ENCODE measurements at regions not wholly inside any gene's neighbourhood (a gene's known extent, or its start where the extent isn't known, plus 50 kb on each side); places are given as distances from the start of the nearest gene placed in this dataset.

GRCh38 chr1:162928141-162928540, 67.2 kb upstream of the CCDC190 start:
- CTCF ChIA-PET, result no interaction called here
- no peak overlapping the region for H3K27ac ChIP-seq (ENCODE audit: low read depth, low read length)
- H3K4me3 ChIP-seq (ENCODE audit: low read depth, low read length), result no peak overlapping the region
- DNase-seq (ENCODE audit: low read depth, low spot score), result no peak
- H3K27me3 ChIP-seq (ENCODE audit: control insufficient read depth, insufficient read depth, low read length), result no peaks in the 10 kb centered on the region
- no peaks in the 10 kb centered on the region for H3K9me3 ChIP-seq (ENCODE audit: control insufficient read depth, insufficient read depth, low read length)
- TF ChIP-seq, protein P1, sequence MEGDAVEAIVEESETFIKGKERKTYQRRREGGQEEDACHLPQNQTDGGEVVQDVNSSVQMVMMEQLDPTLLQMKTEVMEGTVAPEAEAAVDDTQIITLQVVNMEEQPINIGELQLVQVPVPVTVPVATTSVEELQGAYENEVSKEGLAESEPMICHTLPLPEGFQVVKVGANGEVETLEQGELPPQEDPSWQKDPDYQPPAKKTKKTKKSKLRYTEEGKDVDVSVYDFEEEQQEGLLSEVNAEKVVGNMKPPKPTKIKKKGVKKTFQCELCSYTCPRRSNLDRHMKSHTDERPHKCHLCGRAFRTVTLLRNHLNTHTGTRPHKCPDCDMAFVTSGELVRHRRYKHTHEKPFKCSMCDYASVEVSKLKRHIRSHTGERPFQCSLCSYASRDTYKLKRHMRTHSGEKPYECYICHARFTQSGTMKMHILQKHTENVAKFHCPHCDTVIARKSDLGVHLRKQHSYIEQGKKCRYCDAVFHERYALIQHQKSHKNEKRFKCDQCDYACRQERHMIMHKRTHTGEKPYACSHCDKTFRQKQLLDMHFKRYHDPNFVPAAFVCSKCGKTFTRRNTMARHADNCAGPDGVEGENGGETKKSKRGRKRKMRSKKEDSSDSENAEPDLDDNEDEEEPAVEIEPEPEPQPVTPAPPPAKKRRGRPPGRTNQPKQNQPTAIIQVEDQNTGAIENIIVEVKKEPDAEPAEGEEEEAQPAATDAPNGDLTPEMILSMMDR (IDR thresholded peaks at IDR 0.05; ENCODE audit: low read depth, low read length), result no peak
- POLR2A ChIA-PET, result no interaction called here

- CTCF ChIA-PET, result no interaction called here
- no peak overlapping the region for H3K4me3 ChIP-seq (ENCODE audit: low read depth, low read length)
- no peaks in the 10 kb centered on the region for H3K9me3 ChIP-seq (ENCODE audit: control insufficient read depth, insufficient read depth, low read length)
- DNase-seq (ENCODE audit: low read depth, low spot score), result no peak
- no peak overlapping the region for H3K27ac ChIP-seq (ENCODE audit: low read depth, low read length)
- no peaks in the 10 kb centered on the region for H3K27me3 ChIP-seq (ENCODE audit: control insufficient read depth, insufficient read depth, low read length)
- POLR2A ChIA-PET, result no interaction called here
- TF ChIP-seq, protein P1 (IDR thresholded peaks at IDR 0.05; ENCODE audit: low read depth, low read length), result no peak
Measured at GRCh38 chr1:162927421-162927820, 66.4 kb upstream of the CCDC190 start.

DNA sequence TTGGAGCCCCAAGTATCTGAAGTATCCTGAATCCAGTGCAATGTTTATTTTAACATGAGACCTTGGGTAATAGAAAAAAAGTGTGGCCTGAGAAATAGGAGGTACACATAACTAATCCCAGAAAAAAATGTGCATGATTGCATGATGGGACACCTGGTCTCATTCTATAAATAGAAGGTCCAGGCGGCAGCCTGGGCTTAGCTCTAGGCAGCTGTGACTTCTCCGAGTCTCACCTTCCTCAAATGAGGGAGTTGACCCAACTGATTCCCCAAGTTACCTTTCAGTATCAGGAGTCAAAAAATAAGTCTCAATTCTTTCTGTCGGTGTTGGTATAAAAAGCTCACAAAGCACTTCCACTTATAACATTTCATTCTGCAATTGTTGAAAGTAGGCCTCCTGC, 65.9 kb upstream of the CCDC190 start:
- no peak overlapping the region for H3K27ac ChIP-seq (ENCODE audit: low read depth, low read length)
- no peak overlapping the region for H3K4me3 ChIP-seq (ENCODE audit: low read depth, low read length)
- DNase-seq (ENCODE audit: low read depth, low spot score), result no peak
- no peaks in the 10 kb centered on the region for H3K9me3 ChIP-seq (ENCODE audit: control insufficient read depth, insufficient read depth, low read length)
- TF ChIP-seq, protein P1 (IDR thresholded peaks at IDR 0.05; ENCODE audit: low read depth, low read length), result no peak
- ChIA-PET CTCF (interaction anchor here (0.8 kb wide), 1 partner anchor 142 kb away, joined by 3 read pairs; the partner anchor contains the start of gene RGS4), POLR2A (no interaction called here)
- H3K27me3 ChIP-seq (ENCODE audit: control insufficient read depth, insufficient read depth, low read length), result no peaks in the 10 kb centered on the region

GRCh38 chr1:162924179-162924578, 63.2 kb upstream of the CCDC190 start:
- DNase-seq (ENCODE audit: low read depth, low spot score), result no peak
- Histone ChIP-seq H3K9me3 (ENCODE audit: control insufficient read depth, insufficient read depth, low read length) (no peaks in the 10 kb centered on the region), H3K27ac (ENCODE audit: low read depth, low read length) (no peak overlapping the region), H3K27me3 (ENCODE audit: control insufficient read depth, insufficient read depth, low read length) (no peaks in the 10 kb centered on the region), H3K4me3 (ENCODE audit: low read depth, low read length) (no peak overlapping the region)
- TF ChIP-seq, protein P1 (IDR thresholded peaks at IDR 0.05; ENCODE audit: low read depth, low read length), result no peak
- POLR2A ChIA-PET, result no interaction called here
- CTCF ChIA-PET, result no interaction called here

DNA sequence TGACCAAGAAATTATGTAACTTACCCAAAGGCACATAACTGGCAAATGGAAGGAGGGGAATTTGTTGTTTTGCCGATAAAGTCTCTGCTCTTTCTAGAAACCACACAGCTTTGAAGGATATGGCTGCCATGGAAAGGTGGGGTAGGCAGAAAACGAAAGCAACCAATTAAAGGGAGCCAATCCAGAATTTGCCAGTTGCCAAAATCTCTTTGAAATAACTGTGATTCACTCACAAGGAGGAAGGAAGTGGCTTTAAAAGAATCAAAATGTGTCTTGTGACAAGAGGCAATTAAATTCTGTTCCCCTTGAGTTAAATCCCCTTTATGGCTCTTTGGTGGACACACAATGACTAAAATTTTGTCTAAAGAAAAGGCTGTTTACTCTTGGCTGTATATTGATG, 61.2 kb upstream of the CCDC190 start:
- H3K27ac ChIP-seq (ENCODE audit: low read depth, low read length), result no peak overlapping the region
- CTCF ChIA-PET, result no interaction called here
- no peak overlapping the region for H3K4me3 ChIP-seq (ENCODE audit: low read depth, low read length)
- no peaks in the 10 kb centered on the region; the same call in 1 of the 2 replicates for H3K9me3 ChIP-seq (ENCODE audit: control insufficient read depth, insufficient read depth, low read length)
- DNase-seq (ENCODE audit: low read depth, low spot score), result no peak
- TF ChIP-seq, protein P1 (IDR thresholded peaks at IDR 0.05; ENCODE audit: low read depth, low read length), result no peak
- POLR2A ChIA-PET, result no interaction called here
- no peaks in the 10 kb centered on the region for H3K27me3 ChIP-seq (ENCODE audit: control insufficient read depth, insufficient read depth, low read length)
